OCI-LY7 (cell line): ENCODE measurements at regions not wholly inside any gene's neighbourhood (a gene's known extent, or its start where the extent isn't known, plus 50 kb on each side); places are given as distances from the start of the nearest gene placed in this dataset.

ENCODE experiments used
- BruUV-seq: library from RNA; stranded (reverse); fragments of 400-500 nt; replicated peaks from 2 replicates; lab custom pipeline; 2021; lab: Mats Ljungman, UMichigan
- CTCF ChIA-PET: fragments of 300-600 bp; sonication (Branson Sonifier 250); formaldehyde crosslinking; loops from one replicate; lab custom pipeline; 2022; ENCODE audit warnings: antibody characterized with exemption; ENCODE audit not compliant: unreplicated experiment; lab: Charles Lee
- POLR2A ChIA-PET: fragments of 300-600 bp; sonication (Branson Sonifier 250); formaldehyde crosslinking; loops from one replicate; lab custom pipeline; 2022; ENCODE audit warnings: antibody characterized with exemption; lab: Charles Lee
- DNase-seq: peaks from one replicate; pipeline ENCODE4 v3.0.0-alpha.2; 2015; ENCODE audit warnings: low spot score
- H2AFZ ChIP-seq: fragments of 200-600 bp; sonication (generic), shearing (Covaris generic); 2 replicates; pipeline ENCODE4 v1.6.1; 2014; ENCODE audit warnings: mild to moderate bottlenecking, antibody characterized with exemption, low read length, moderate library complexity
- H3K27ac ChIP-seq: fragments of 200-600 bp; sonication (generic); 2 replicates; pipeline ENCODE4 v1.5.1; 2014; ENCODE audit warnings: mixed run types, low read depth, mild to moderate bottlenecking, moderate library complexity, low read length, inconsistent platforms; ENCODE audit not compliant: poor library complexity, severe bottlenecking
- H3K36me3 ChIP-seq: fragments of 200-600 bp; sonication (generic); 2 replicates; pipeline ENCODE4 v1.6.1; 2014; ENCODE audit warnings: mild to moderate bottlenecking, antibody characterized with exemption, low read length, moderate library complexity, mixed read lengths; ENCODE audit not compliant: insufficient read depth
- H3K4me1 ChIP-seq: fragments of 200-600 bp; sonication (generic); 2 replicates; pipeline ENCODE4 v1.5.1; 2014; ENCODE audit warnings: mild to moderate bottlenecking, low read length; ENCODE audit not compliant: insufficient read depth, poor library complexity, severe bottlenecking
- H3K4me2 ChIP-seq: fragments of 200-600 bp; sonication (generic); 2 replicates; pipeline ENCODE4 v1.6.1; 2014; ENCODE audit warnings: mild to moderate bottlenecking, low read length
- H3K4me3 ChIP-seq: fragments of 200-600 bp; sonication (generic); 2 replicates; pipeline ENCODE4 v1.5.1; 2014; ENCODE audit warnings: mild to moderate bottlenecking, low read depth, low read length; ENCODE audit not compliant: poor library complexity, severe bottlenecking
- H3K79me2 ChIP-seq: fragments of 200-600 bp; sonication (generic); 2 replicates; pipeline ENCODE4 v1.6.1; 2016; ENCODE audit warnings: low read depth, mild to moderate bottlenecking, low read length, moderate library complexity, mixed read lengths; ENCODE audit not compliant: insufficient read depth
- H3K9me2 ChIP-seq: fragments of 200-600 bp; sonication (generic); 2 replicates; pipeline ENCODE4 v1.6.1; 2016; ENCODE audit warnings: mild to moderate bottlenecking, low read length, mixed read lengths; ENCODE audit not compliant: insufficient read depth
- H3K9me3 ChIP-seq: fragments of 200-600 bp; sonication (generic); 2 replicates; pipeline ENCODE4 v1.6.1; 2014; ENCODE audit warnings: mild to moderate bottlenecking, mixed run types, low read length, mixed read lengths
- H4K20me1 ChIP-seq: fragments of 200-600 bp; sonication (generic); 2 replicates; pipeline ENCODE4 v1.6.1; 2014; ENCODE audit warnings: mild to moderate bottlenecking, antibody characterized with exemption, low read length, moderate library complexity, mixed read lengths; ENCODE audit not compliant: insufficient read depth
- EZH2phosphoT487 ChIP-seq: fragments of 200-600 bp; sonication (generic); IDR thresholded peaks from 2 replicates; pipeline ENCODE4 v1.6.1; 2018; ENCODE audit warnings: low read depth, borderline replicate concordance, mild to moderate bottlenecking, mixed run types, antibody characterized with exemption, low read length, moderate library complexity, mixed read lengths
- intact Hi-C: fragments of 100-400 bp; cut with micrococcal nuclease; formaldehyde crosslinking; loops from one replicate; pipeline ENCODE4 v1.10.0; 2022; ENCODE audit not compliant: unreplicated experiment
- TF ChIP-seq, protein P1 (sequence below): fragments of 200-600 bp; sonication (generic); conservative IDR thresholded peaks from 2 replicates; pipeline ENCODE4 v1.5.1; 2014; ENCODE audit warnings: mild to moderate bottlenecking, antibody characterized with exemption, low read length, moderate library complexity, mixed read lengths

DNA sequence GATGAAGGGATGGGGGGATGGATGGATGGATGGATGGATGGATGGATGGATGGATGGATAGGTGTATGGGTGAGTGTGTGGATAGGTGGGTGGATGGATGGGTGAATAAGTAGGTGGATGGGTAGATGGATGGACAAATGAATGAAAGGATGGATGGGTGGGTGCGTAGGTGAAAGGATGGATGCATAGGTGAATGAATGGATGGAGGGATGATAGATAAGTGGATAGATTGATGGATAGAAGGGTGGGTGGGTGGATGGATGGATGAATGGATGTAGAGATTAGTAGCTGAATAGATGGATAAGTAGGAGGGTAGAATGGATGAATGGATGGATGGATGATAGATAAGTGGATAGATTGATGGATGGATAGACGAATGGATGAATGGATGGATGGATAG, 152.7 kb downstream of the MN1 start:
- TF ChIP-seq, protein P1, sequence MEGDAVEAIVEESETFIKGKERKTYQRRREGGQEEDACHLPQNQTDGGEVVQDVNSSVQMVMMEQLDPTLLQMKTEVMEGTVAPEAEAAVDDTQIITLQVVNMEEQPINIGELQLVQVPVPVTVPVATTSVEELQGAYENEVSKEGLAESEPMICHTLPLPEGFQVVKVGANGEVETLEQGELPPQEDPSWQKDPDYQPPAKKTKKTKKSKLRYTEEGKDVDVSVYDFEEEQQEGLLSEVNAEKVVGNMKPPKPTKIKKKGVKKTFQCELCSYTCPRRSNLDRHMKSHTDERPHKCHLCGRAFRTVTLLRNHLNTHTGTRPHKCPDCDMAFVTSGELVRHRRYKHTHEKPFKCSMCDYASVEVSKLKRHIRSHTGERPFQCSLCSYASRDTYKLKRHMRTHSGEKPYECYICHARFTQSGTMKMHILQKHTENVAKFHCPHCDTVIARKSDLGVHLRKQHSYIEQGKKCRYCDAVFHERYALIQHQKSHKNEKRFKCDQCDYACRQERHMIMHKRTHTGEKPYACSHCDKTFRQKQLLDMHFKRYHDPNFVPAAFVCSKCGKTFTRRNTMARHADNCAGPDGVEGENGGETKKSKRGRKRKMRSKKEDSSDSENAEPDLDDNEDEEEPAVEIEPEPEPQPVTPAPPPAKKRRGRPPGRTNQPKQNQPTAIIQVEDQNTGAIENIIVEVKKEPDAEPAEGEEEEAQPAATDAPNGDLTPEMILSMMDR = no peak
- no peak for TF ChIP-seq EZH2phosphoT487
- Histone ChIP-seq H4K20me1 (no peaks in the 10 kb centered on the region), H3K9me2 (no peaks in the 10 kb centered on the region), H3K4me2 (no peak overlapping the region), H3K27ac (no peak overlapping the region), H3K4me3 (no peak overlapping the region), H2AFZ (no peak overlapping the region), H3K9me3 (no peaks in the 10 kb centered on the region), H3K79me2 (no peaks in the 10 kb centered on the region), H3K4me1 (no peaks in the 10 kb centered on the region), H3K36me3 (no peaks in the 10 kb centered on the region)
- BruUV-seq = no TSS peak
- CTCF ChIA-PET = no interaction called here
- POLR2A ChIA-PET = interaction anchor here (0.7 kb wide), 1 partner anchor 25 kb away, joined by 3 read pairs; no protein-coding TSS in a partner anchor
- no peak for DNase-seq
- intact Hi-C loops = no loop called here

DNA sequence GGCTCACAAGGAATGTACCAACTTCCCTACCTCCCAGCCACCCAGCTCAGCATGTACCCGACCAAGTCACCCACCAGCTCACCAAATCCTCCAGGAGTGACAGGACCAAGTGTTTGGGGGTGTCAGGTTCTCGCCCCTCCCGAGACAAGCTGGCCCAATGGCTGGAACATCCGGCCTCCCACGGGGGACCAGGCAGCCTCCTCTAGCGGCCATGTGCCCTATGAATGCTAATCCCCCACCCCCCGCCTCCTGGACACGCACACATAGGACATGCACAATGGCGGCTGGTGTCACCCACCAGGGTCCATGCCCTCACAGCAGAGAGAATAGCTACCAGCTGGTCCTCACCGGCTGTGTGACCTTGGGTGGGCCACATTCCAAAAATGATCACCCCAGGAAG, 151.0 kb downstream of the MN1 start:
- no TSS peak for BruUV-seq
- Histone ChIP-seq H3K79me2 (no peaks in the 10 kb centered on the region), H3K4me3 (no peak overlapping the region), H3K9me2 (no peaks in the 10 kb centered on the region), H3K4me1 (no peaks in the 10 kb centered on the region), H3K27ac (no peak overlapping the region), H3K4me2 (no peak overlapping the region), H4K20me1 (no peaks in the 10 kb centered on the region), H3K9me3 (no peaks in the 10 kb centered on the region), H3K36me3 (no peaks in the 10 kb centered on the region), H2AFZ (no peak overlapping the region)
- ChIA-PET CTCF (no interaction called here), POLR2A (no interaction called here)
- intact Hi-C loops = no loop called here
- DNase-seq = no peak
- TF ChIP-seq EZH2phosphoT487 = no peak
- TF ChIP-seq, protein P1 = no peak

DNA sequence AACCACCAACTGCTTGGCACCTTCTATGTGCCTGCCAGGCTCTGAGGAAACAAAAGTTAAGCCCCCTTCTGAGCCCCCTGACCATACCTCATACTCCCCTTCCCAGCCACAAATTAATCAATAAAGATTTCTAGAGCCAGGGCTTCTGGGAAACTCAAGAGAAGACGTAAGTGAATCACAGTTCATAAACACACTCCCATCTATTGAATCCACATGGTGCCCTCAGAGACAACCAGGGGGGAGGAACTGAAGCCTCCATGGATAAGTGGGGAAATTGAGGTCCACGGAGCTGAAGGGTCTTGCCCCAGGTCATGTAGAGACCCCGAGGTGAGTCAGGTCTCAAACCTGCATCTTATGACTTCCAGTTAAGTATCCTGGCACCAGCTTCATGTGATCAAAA, 150.6 kb downstream of the MN1 start:
- DNase-seq = no peak
- no peaks in the 10 kb centered on the region for H3K9me2 ChIP-seq
- no peaks in the 10 kb centered on the region for H3K79me2 ChIP-seq
- BruUV-seq = no TSS peak
- H3K36me3 ChIP-seq = no peaks in the 10 kb centered on the region
- H3K27ac ChIP-seq = no peak overlapping the region
- intact Hi-C loops = no loop called here
- no peak overlapping the region for H3K4me3 ChIP-seq
- no peaks in the 10 kb centered on the region for H3K9me3 ChIP-seq
- CTCF ChIA-PET = no interaction called here
- TF ChIP-seq, protein P1 = no peak
- no peak for TF ChIP-seq EZH2phosphoT487
- H2AFZ ChIP-seq = no peak overlapping the region
- H3K4me2 ChIP-seq = no peak overlapping the region
- no peaks in the 10 kb centered on the region for H4K20me1 ChIP-seq
- no peaks in the 10 kb centered on the region for H3K4me1 ChIP-seq
- POLR2A ChIA-PET = no interaction called here
